GM12892 (cell line): ENCODE measurements at regions not wholly inside any gene's neighbourhood (a gene's known extent, or its start where the extent isn't known, plus 50 kb on each side); places are given as distances from the start of the nearest gene placed in this dataset.

Source experiments
- DNase-seq: peaks from one replicate; pipeline ENCODE4 v3.0.0; 2011; ENCODE audit not compliant: insufficient read length
- FAIRE-seq: peaks from 2 replicates; lab custom pipeline; 2011; peaks lifted over from hg19 to GRCh38; lab: Jason Lieb, UNC
- POLR2A ChIP-seq: IDR thresholded peaks from 2 replicates; pipeline ENCODE4 v1.6.1; 2011; ENCODE audit warnings: low read depth, low read length, control low read depth
- POLR2AphosphoS5 ChIP-seq: IDR thresholded peaks from 2 replicates; pipeline ENCODE4 v1.6.1; 2011; ENCODE audit warnings: low read depth, low read length, control low read depth
- TAF1 ChIP-seq: IDR thresholded peaks from 2 replicates; pipeline ENCODE4 v1.6.1; 2011; ENCODE audit warnings: low read depth, mild to moderate bottlenecking, control low read depth, low read length, borderline replicate concordance

DNA sequence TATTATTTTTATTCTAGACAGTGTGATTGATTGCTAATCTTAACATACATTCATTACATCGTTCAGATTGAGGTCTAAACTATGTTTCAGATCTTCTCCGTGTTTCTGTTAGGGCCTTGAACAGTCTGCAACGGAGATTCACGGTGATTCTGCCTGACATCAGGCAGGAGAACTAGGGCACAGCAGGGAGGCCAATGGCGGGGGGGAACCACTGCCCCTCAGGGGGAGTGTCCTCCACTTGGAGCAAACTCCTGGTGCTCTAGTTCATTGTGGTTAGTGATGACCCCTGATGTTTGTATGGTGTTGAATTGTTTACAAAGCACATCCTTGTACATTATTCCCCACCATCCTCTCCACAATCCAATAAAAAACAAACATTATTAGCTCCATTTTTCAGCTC is 173.5 kb downstream of the ZNF608 start:
- DNase-seq = no peak
- FAIRE-seq = no peak
- no peak for TF ChIP-seq TAF1
- TF ChIP-seq POLR2A = no peak
- no peak for TF ChIP-seq POLR2AphosphoS5

DNA sequence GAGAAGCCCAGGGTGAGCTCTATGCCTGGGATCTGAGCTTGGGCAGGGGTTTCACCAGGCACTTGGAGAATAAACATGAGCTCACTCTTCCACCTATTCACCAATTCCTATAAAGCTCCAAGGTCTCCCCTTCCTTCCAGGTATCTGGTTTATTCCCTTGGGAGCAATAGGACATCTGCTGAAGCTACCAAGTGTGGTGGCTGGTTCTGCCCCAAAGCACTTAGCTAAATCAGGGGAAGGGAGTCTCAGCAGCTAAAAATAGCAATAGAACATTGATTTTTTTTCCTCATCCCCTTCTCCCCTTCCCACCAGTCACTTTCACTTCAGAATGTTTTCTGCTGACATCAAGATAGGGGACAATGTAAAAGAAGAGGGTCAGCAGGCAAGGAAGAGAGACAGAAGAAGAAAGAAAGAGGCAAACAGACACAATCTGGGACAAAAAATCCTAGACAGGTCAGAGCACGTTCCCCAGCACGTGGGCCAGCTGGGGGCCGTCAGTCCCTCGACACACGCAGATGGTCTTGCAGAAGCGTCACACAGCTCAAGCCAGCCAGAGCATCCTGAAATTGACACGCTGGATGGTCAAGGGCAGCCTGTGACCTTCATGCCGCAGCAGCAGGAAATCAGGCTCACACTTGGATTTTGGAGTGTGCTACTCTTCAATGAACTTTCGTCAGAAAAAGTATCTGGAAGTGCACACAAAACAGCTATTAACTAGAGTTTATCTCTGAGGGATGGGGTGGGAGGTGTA is 176.0 kb downstream of the ZNF608 start:
- FAIRE-seq (no peak), DNase-seq (no peak)
- TF ChIP-seq POLR2A = no peak
- no peak for TF ChIP-seq POLR2AphosphoS5

DNA sequence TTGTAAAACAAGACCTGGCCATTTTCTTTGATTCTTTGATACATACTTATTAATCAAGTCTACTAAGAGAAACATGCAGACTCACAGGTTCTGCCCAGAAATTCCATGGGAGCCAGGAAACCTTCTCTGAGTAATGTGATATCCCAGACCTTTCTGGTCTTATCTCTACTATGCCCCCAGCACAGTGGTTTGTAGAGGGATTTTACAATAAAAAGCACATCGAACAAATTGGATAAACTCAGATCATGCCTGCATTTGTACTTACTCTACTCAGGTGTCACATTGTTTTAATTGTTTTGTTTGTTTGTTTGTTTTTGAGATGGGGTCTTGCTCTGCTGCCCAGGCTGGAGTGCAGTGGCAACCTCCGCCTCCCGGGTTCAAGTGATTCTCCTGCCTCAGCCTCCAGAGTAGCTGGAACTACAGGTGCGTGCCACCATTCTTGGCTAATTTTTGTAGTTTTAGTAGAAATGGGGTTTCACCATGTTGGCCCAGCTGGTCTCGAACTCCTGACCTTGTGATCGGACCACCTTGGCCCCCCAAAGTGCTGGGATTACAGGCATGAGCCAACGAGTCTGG is 179.5 kb downstream of the ZNF608 start:
- DNase-seq = no peak
- no peak for FAIRE-seq
- TF ChIP-seq POLR2AphosphoS5 (no peak), POLR2A (no peak), TAF1 (no peak)

DNA sequence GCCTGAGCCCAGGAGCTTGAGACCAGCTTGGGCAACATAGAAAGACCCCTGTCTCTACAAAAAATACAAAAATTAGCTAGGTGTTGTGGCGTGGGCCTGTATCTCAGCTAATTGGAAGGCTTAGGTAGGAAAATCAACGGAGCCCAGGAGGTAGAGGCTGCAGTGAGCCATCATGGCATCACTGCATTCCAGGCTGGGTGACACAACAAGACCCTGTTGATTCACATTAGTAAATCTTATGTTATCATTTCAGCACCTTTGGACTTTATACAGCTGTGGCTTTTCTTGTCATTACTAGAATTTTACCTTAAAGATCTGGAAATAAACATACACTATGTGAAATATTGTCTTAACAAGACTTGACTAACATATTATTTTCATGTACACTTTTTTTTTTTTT is 185.0 kb downstream of the ZNF608 start:
- TF ChIP-seq POLR2AphosphoS5 (no peak), POLR2A (no peak), TAF1 (no peak)
- FAIRE-seq (no peak), DNase-seq (no peak)

DNA sequence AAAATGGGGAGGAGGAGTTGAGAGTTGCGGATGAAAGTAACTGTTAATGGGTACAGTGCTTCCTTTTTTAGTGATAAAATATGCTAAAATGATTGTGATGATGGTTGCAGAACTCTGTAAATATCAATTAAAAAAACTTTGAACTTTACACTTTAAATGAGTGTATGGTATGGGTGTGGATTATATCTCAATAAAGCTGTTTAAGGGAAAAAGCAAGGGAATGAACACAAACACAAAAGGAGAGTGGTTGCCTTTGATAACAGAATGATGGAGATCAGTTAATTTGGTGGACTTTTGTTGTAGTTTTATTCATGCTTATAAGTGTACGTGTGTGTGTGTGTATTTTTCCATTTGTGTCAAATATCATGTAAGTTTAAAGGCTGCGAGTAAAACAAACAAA is 186.1 kb downstream of the ZNF608 start:
- FAIRE-seq = no peak
- TF ChIP-seq POLR2A (no peak), TAF1 (no peak), POLR2AphosphoS5 (no peak)
- no peak for DNase-seq

DNA sequence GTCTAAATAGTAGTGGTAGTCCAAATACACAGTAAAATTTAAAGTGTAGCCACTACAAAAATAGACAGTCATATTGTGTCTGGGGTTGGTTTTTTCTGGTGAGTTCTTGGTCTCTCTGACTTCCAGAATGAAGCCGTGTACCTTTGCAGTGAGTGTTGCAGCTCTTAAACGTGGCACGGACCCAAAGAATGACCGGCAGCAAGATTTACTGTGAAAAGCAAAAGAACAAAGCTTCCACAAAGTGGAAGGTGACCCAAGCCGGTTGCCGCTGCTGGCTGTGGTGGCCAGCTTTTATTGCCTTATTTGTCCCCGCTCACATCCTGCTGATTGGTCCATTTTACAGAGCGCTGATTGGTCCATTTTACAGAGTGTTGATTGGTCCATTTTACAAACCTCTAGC is 188.7 kb downstream of the ZNF608 start:
- FAIRE-seq (no peak), DNase-seq (no peak)
- TF ChIP-seq POLR2A = no peak
- TF ChIP-seq POLR2AphosphoS5 = no peak
- TF ChIP-seq TAF1 = no peak

DNA sequence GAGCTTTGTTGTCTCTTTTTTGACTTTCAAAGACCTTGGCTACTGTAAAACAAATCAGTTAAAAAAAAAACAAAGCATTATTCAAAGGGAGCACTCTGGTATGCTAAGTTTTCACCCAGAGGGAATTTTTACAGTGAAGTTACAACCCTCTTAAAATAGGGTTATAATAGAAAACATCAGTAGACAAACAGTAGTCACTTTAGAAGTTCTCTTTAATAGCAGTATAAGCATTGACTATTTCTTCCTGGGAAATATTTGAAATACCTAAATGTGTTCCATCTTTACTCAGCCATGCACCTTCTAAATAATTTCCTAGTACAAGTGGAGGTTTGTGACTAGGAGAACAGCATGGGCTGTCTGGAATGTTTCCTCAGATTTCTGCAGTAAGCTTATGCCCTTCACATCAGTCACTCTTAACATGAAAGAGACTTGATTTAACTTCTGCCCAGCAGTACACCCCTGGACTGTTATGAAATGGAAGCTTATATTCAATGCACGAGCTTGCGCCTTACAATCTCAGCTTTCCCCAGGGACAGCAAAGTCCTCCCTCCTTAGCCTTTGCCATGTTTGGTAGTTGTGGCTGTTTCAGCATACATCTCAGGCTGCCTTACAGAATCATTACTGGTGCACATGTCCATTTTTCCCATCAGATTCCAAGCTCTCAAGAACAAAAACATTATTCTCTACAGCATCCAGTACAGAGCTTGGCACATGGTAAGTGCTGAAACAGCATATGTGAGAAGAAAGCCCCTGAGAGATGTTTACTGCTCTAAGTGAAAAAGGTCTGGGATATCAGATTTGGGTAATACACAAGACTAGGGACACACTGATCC is 191.5 kb downstream of the ZNF608 start:
- no peak for FAIRE-seq
- TF ChIP-seq TAF1 (no peak), POLR2AphosphoS5 (no peak), POLR2A (no peak)

DNA sequence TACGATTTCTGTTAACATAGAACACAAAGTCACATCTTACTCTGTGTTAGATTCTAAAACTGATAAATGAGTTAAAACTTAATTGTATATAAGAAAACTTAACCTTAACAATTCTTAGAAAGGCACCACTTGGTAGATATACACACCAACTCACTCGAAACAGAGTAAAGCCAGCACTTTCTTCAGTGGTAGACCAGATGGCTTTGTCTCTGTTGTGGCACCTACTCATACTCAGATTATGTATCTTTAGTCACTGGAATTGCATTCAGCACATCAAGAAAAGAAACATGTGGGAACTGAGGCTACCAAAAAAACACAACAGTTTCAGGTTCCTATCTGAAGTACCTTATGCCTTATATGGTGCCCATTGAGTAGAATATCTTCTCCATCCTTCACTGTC is 192.5 kb downstream of the ZNF608 start:
- no peak for DNase-seq
- TF ChIP-seq TAF1 = no peak
- TF ChIP-seq POLR2AphosphoS5 = no peak
- TF ChIP-seq POLR2A = no peak
- FAIRE-seq = no peak

More for the DNA sequence above, 191.5 kb downstream of the ZNF608 start:
- DNase-seq = no peak

DNA sequence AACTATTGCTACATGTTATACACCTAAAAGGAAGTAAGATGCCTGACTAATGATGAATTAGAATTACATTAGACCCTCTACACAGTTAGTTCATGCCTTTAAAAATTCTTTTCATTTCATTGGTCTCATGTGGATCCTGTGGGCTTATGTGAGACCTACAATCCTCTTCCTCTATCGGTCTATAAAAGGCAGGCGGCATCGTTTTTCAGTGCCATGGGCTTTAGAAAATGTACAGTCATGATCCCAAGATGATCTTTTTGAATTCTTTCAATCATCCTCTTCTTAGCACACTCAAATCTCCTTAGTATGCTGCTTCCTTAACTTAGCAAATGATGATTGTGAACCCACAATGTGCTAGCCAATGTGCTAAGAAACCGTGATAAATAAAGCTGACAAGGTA is 193.9 kb downstream of the ZNF608 start:
- TF ChIP-seq POLR2A = no peak
- no peak for FAIRE-seq

DNA sequence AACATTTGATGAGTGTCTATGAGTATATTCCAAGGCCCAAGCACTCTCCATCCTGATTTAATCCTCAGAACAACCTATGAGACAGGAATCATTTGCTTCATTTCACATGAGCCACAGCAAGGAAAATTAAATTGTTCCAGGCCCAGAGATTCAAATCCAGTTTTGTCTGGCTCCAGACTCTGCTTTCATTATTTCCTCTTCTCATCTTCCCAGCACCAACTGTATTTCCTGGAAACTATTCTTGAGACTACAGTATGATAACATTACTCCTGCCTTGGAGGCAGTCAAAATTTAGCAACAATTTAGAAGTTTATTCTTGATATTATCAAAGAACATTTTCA is 194.5 kb downstream of the ZNF608 start:
- DNase-seq = no peak

More for the DNA sequence above, 193.9 kb downstream of the ZNF608 start:
- no peak for DNase-seq

DNA sequence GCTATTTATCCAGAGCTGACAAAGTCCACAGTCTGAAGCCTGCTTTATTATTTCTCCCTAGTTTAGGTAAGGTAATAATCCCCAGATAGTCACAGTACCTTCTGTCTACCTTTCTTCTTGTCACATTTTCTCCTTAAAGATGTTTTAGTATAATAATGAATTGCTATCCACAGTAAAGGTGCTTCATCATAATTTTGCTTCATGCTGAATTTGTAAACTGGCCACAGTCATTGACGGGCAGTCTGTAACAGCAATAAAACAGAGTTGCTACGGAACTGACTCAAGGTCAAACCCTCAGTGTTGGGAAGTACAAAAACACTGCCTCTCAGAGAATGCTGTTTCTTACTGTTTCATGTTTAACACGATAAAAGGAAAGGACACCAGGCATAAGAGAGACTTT is 195.7 kb downstream of the ZNF608 start:
- TF ChIP-seq POLR2A = no peak
- no peak for TF ChIP-seq POLR2AphosphoS5
- no peak for TF ChIP-seq TAF1
- DNase-seq = no peak
- no peak for FAIRE-seq

More for the DNA sequence above, 194.5 kb downstream of the ZNF608 start:
- no peak for FAIRE-seq
- TF ChIP-seq POLR2A = no peak
- TF ChIP-seq POLR2AphosphoS5 = no peak
- TF ChIP-seq TAF1 = no peak

DNA sequence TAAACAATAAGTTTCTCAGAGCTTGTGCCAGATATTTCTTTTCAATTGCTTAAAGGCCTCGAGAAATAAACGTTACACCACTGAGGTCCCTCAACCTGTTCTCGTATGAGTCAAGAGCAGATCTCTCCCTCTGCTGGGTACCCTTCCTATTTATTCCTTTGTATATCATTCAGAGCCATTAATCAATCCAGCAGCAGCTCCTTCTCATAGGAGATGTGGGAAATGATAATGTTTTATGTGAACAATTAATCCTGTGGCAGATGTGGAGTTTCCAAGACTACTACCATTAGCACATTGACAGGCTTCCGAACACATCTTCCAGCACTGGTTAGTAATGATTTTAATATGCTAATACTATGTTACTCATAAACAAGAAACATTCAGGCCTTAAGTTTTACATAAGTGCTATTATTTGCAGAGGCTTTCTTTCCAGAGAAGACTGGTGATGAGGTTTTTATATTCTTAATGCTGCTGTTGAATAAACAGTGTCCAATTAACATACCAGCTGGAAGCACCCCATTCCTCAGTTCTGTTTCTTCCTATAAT is 196.5 kb downstream of the ZNF608 start:
- FAIRE-seq = no peak
- TF ChIP-seq POLR2A = no peak
- no peak for TF ChIP-seq TAF1
- no peak for TF ChIP-seq POLR2AphosphoS5
- no peak for DNase-seq
